HG03469 (cell line): ENCODE measurements at regions not wholly inside any gene's neighbourhood (a gene's known extent, or its start where the extent isn't known, plus 50 kb on each side); places are given as distances from the start of the nearest gene placed in this dataset.

Experiments
- ATAC-seq: cut with Tn5 transposase; IDR thresholded peaks from one replicate; pipeline ENCODE4 v1.9.1; 2021; ENCODE audit warnings: mild to moderate bottlenecking, moderate library complexity, moderate number of reproducible peaks; ENCODE audit not compliant: unreplicated experiment

GRCh38 chr2:20559277-20559676 lies 91.6 kb downstream of the HS1BP3 start:
- ATAC-seq: no peak

- ATAC-seq: no peak
Measured at GRCh38 chr2:20560011-20560410, 90.9 kb downstream of the HS1BP3 start.

GRCh38 chr2:20560891-20561636 lies 89.8 kb downstream of the HS1BP3 start:
- no peak for ATAC-seq

GRCh38 chr2:20561637-20562454 lies 89.1 kb downstream of the HS1BP3 start:
- no peak for ATAC-seq

- ATAC-seq: no peak
Measured at GRCh38 chr2:20562540-20563225, 88.2 kb downstream of the HS1BP3 start.

- no peak for ATAC-seq
Measured at GRCh38 chr2:20563251-20563650, 87.6 kb downstream of the HS1BP3 start.

GRCh38 chr2:20563833-20564232 lies 87.1 kb downstream of the HS1BP3 start:
- ATAC-seq: no peak

GRCh38 chr2:20565101-20565622 lies 85.7 kb downstream of the HS1BP3 start:
- no peak for ATAC-seq

- ATAC-seq: no peak
Measured at GRCh38 chr2:20565623-20566236, 85.2 kb downstream of the HS1BP3 start.

GRCh38 chr2:20566331-20566730 lies 84.6 kb downstream of the HS1BP3 start:
- ATAC-seq: no peak

- ATAC-seq: no peak
Measured at GRCh38 chr2:20567159-20567925, 83.6 kb downstream of the HS1BP3 start.
